Endothelial cell of umbilical vein (primary cell): ENCODE measurements at regions not wholly inside any gene's neighbourhood (a gene's known extent, or its start where the extent isn't known, plus 50 kb on each side); places are given as distances from the start of the nearest gene placed in this dataset.

Source experiments
- BruUV-seq: library from RNA; stranded (reverse); fragments of 400-500 nt; replicated peaks from 2 replicates; lab custom pipeline; 2021; lab: Mats Ljungman, UMichigan
- CTCF ChIA-PET: fragments of 300-600, 350-600 bp; sonication (Branson Sonifier 250); formaldehyde crosslinking; loops from one replicate; lab custom pipeline; 2021; ENCODE audit warnings: antibody characterized with exemption, inconsistent platforms; lab: Charles Lee
- POLR2A ChIA-PET: fragments of 300-600, 350-600 bp; sonication (Branson Sonifier 250); formaldehyde crosslinking; loops from one replicate; lab custom pipeline; 2021; ENCODE audit warnings: antibody characterized with exemption, inconsistent platforms; lab: Charles Lee
- DNase-seq: peaks from one replicate; pipeline ENCODE4 v3.0.0-alpha.2; 2011; ENCODE audit warnings: low read depth, low spot score
- FAIRE-seq: peaks from 2 replicates; lab custom pipeline; 2011; peaks lifted over from hg19 to GRCh38; lab: Jason Lieb, UNC
- H2AFZ ChIP-seq: 2 replicates; pipeline ENCODE4 v1.6.0; 2012; ENCODE audit warnings: low read depth, low read length, control low read depth, inconsistent platforms
- H3K27ac ChIP-seq: 2 replicates; pipeline ENCODE4 v1.5.1; 2011; ENCODE audit warnings: low read depth, mild to moderate bottlenecking, control low read depth, low read length, moderate library complexity; ENCODE audit not compliant: insufficient read depth
- H3K27me3 ChIP-seq, 2 experiments: 2 replicates each; pipeline versions ENCODE4 v1.6.0 to v1.6.1; 2011; ENCODE audit warnings: low read length in 2 of 2, mixed read lengths in 1 of 2; ENCODE audit not compliant: control insufficient read depth in 2 of 2, insufficient read depth in 2 of 2
- H3K36me3 ChIP-seq, 2 experiments: 2 replicates in 1 of 2; 3 replicates in 1 of 2; pipeline ENCODE4 v1.5.1; 2011; ENCODE audit warnings: low read length in 2 of 2, mild to moderate bottlenecking in 1 of 2, moderate library complexity in 1 of 2; ENCODE audit not compliant: control insufficient read depth in 2 of 2, insufficient read depth in 2 of 2; ENCODE audit errors: extremely low read depth in 1 of 2
- H3K4me1 ChIP-seq: 3 replicates; pipeline ENCODE4 v1.5.1; 2011; ENCODE audit warnings: mild to moderate bottlenecking, low read length; ENCODE audit not compliant: control insufficient read depth, insufficient read depth; ENCODE audit errors: extremely low read depth
- H3K4me2 ChIP-seq: 2 replicates; pipeline ENCODE4 v1.6.1; 2011; ENCODE audit warnings: low read length, control low read depth, mixed read lengths; ENCODE audit not compliant: insufficient read depth
- H3K4me3 ChIP-seq, 3 experiments: fragments of 200-600 bp in 1 of 3; sonication (generic), shearing (Covaris generic) in 1 of 3; replicated peaks in 1 of 3; 2 replicates each; pipeline ENCODE4 v1.5.1; 2011 to 2016; ENCODE audit warnings: control low read depth in 3 of 3, low read length in 3 of 3, mild to moderate bottlenecking in 2 of 3, inconsistent platforms in 1 of 3, low read depth in 1 of 3, moderate library complexity in 1 of 3; ENCODE audit not compliant: insufficient read depth in 1 of 3
- H3K79me2 ChIP-seq: 2 replicates; pipeline ENCODE4 v1.6.0; 2012; ENCODE audit warnings: low read length, inconsistent platforms; ENCODE audit not compliant: control insufficient read depth, insufficient read depth
- H3K9ac ChIP-seq: replicated peaks from 2 replicates; pipeline ENCODE3; 2011; ENCODE audit warnings: low read length, control low read depth; ENCODE audit not compliant: insufficient read depth; ENCODE audit errors: extremely low read depth
- H3K9me1 ChIP-seq: replicated peaks from 3 replicates; pipeline ENCODE4 v1.6.0; 2011; ENCODE audit warnings: mild to moderate bottlenecking, low read length; ENCODE audit not compliant: control insufficient read depth, insufficient read depth; ENCODE audit errors: extremely low read depth
- H3K9me3 ChIP-seq: replicated peaks from 2 replicates; pipeline ENCODE4 v1.5.1; 2012; ENCODE audit warnings: low read length, inconsistent platforms; ENCODE audit not compliant: control insufficient read depth, insufficient read depth
- H4K20me1 ChIP-seq: replicated peaks from 2 replicates; pipeline ENCODE3; 2011; ENCODE audit warnings: mild to moderate bottlenecking, low read length; ENCODE audit not compliant: control insufficient read depth, insufficient read depth; ENCODE audit errors: extremely low read depth
- EZH2 ChIP-seq: IDR thresholded peaks from 2 replicates; pipeline ENCODE4 v1.6.1; 2012; ENCODE audit warnings: borderline replicate concordance, low read depth, mild to moderate bottlenecking, moderate library complexity, low read length, inconsistent platforms; ENCODE audit not compliant: severe bottlenecking
- FOS ChIP-seq: IDR thresholded peaks from 2 replicates; pipeline ENCODE4 v1.6.1; 2011; ENCODE audit warnings: mild to moderate bottlenecking, low read length, moderate library complexity, borderline replicate concordance; ENCODE audit not compliant: insufficient read depth
- GATA2 ChIP-seq: IDR thresholded peaks from 2 replicates; pipeline ENCODE4 v1.7.0; 2011; ENCODE audit warnings: low read depth, mild to moderate bottlenecking, moderate library complexity, mixed read lengths, low read length; ENCODE audit not compliant: insufficient read length, insufficient read depth
- JUN ChIP-seq: IDR thresholded peaks from 2 replicates; pipeline ENCODE4 v1.6.1; 2011; ENCODE audit warnings: borderline replicate concordance, low read depth; ENCODE audit not compliant: insufficient read length, insufficient read depth
- POLR2A ChIP-seq: IDR thresholded peaks from 2 replicates; pipeline ENCODE4 v1.6.1; 2012; ENCODE audit warnings: low read depth, mild to moderate bottlenecking, control low read depth, low read length
- dilution Hi-C: fragments of 300-500 bp; cut with MboI; formaldehyde crosslinking; loops from one replicate; pipeline ENCODE4 v1.15.0; 2019; ENCODE audit warnings: low sequenced_read_pairs; ENCODE audit not compliant: extremely low pct_ligation_motif_present
- intact Hi-C: fragments of 100-400 bp; cut with micrococcal nuclease; formaldehyde crosslinking; loops from one replicate; pipeline ENCODE4 v1.10.0; 2022
- TF ChIP-seq, protein P1 (sequence below), 2 donors: IDR thresholded peaks; 1 replicate in 1 of 2; 2 replicates in 1 of 2; pipeline ENCODE4 v1.5.1; 2011; ENCODE audit warnings: low read length in 2 of 2, mild to moderate bottlenecking in 2 of 2, moderate library complexity in 2 of 2, control low read depth in 1 of 2, inconsistent platforms in 1 of 2, low read depth in 1 of 2; ENCODE audit not compliant: insufficient read depth in 1 of 2; ENCODE audit errors: extremely low read depth in 1 of 2
- TF ChIP-seq, protein P2 (sequence below): IDR thresholded peaks from 2 replicates; pipeline ENCODE4 v1.6.1; 2011; ENCODE audit not compliant: insufficient read depth, insufficient read length

DNA sequence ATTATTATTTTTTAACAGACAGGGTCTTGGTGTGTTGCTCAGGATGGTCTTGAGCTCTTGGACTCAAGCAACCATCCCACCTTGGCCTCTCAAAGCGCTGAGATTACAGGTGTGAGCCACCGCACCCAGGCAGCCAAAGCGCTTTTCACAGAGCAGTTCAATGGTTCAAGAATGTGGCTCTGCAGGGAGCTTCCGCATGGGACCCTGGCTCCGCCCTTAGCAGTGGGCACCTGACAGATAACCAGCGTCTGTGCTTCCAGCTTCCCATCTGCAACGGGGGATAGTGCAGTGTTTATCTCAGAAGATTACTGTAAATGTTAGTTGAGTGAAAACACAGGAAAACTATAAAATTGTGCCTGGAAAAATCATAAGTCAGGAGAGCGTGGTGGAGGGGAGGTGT lies 99.4 kb downstream of the KCNJ12 start:
- TF ChIP-seq GATA2: no peak
- TF ChIP-seq FOS: no peak
- TF ChIP-seq, protein P1, sequence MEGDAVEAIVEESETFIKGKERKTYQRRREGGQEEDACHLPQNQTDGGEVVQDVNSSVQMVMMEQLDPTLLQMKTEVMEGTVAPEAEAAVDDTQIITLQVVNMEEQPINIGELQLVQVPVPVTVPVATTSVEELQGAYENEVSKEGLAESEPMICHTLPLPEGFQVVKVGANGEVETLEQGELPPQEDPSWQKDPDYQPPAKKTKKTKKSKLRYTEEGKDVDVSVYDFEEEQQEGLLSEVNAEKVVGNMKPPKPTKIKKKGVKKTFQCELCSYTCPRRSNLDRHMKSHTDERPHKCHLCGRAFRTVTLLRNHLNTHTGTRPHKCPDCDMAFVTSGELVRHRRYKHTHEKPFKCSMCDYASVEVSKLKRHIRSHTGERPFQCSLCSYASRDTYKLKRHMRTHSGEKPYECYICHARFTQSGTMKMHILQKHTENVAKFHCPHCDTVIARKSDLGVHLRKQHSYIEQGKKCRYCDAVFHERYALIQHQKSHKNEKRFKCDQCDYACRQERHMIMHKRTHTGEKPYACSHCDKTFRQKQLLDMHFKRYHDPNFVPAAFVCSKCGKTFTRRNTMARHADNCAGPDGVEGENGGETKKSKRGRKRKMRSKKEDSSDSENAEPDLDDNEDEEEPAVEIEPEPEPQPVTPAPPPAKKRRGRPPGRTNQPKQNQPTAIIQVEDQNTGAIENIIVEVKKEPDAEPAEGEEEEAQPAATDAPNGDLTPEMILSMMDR (IDR thresholded peaks at IDR 0.05; ENCODE audit: extremely low read depth in 1 of 2, insufficient read depth in 1 of 2, low read depth in 1 of 2, low read length in 2 of 2): no peak
- no peak for TF ChIP-seq JUN
- TF ChIP-seq, protein P2, sequence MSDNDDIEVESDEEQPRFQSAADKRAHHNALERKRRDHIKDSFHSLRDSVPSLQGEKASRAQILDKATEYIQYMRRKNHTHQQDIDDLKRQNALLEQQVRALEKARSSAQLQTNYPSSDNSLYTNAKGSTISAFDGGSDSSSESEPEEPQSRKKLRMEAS: no peak
- TF ChIP-seq POLR2A: no peak
- TF ChIP-seq EZH2: no peak
- Histone ChIP-seq H3K4me3 (no peak overlapping the region), H3K27me3 (no peaks in the 10 kb centered on the region), H3K36me3 (no peaks in the 10 kb centered on the region), H3K9me1 (no peaks in the 10 kb centered on the region), H3K9ac (no peak overlapping the region), H4K20me1 (no peaks in the 10 kb centered on the region), H2AFZ (no peak overlapping the region), H3K27ac (no peak overlapping the region), H3K4me1 (no peaks in the 10 kb centered on the region), H3K9me3 (no peaks in the 10 kb centered on the region), H3K79me2 (no peaks in the 10 kb centered on the region), H3K4me2 (no peak overlapping the region)
- dilution Hi-C loops (no loop called here), intact Hi-C loops (no loop called here)
- CTCF ChIA-PET: no interaction called here
- POLR2A ChIA-PET: no interaction called here
- FAIRE-seq: no peak
- DNase-seq: no peak
- BruUV-seq: no TSS peak
